ENCODE measurements at regions not wholly inside any gene's neighbourhood (a gene's known extent, or its start where the extent isn't known, plus 50 kb on each side); places are given as distances from the start of the nearest gene placed in this dataset.

DNA sequence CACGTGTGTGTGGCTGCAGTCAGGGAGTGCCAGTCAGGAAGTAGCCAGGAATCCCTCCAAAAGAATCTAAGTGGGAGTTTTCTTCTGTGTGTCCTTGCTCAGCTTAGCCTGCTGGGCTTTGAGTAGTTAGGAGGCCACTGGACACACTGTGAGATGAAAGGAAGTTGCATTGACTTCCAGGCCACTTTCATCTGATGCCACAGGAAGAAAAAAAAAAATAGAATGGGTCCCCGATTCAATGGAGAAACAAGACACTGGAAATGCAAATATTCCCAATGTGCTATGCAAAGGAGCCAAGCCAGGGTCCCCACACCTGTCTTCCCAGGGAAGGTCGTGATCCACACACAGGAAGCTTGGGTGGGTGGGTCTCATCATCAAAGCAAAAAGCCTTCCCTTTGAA lies 95.6 kb upstream of the E2F8 start:
- ATAC-seq: no peak
- no peak overlapping the region for H3K4me3 Mint-ChIP-seq

More for the DNA sequence above, 95.6 kb upstream of the E2F8 start:
- Histone ChIP-seq H3K36me3 (ENCODE audit: insufficient read depth) (no peaks in the 10 kb centered on the region), H3F3A (replicated peaks; ENCODE audit: low read depth) (no peaks in the 10 kb centered on the region), H3K9me2 (ENCODE audit: insufficient read depth) (no peaks in the 10 kb centered on the region), H3K4me3 (no peak overlapping the region), H2AFZ (no peak overlapping the region), H4K20me1 (replicated peaks; ENCODE audit: insufficient read depth) (no peaks in the 10 kb centered on the region), H3K27me3 (ENCODE audit: insufficient read depth) (no peaks in the 10 kb centered on the region), H3K27ac (ENCODE audit: low read depth) (no peak overlapping the region), H3K4me2 (no peak overlapping the region), H3K79me2 (replicated peaks; ENCODE audit: insufficient read depth) (no peaks in the 10 kb centered on the region), H3K4me1 (ENCODE audit: insufficient read depth) (no peaks in the 10 kb centered on the region)
- H3K4me1 Mint-ChIP-seq: no peaks in the 10 kb centered on the region; the same call in 2 of the 3 replicates
- H3K27ac Mint-ChIP-seq: no peak overlapping the region
- peaks cover 4% of the 10 kb centered on the region for H3K27me3 Mint-ChIP-seq (ENCODE audit: insufficient read depth, low read depth, poor library complexity)
- TF ChIP-seq ZNF114 (CRISPR knock-in tag; IDR thresholded peaks at IDR 0.05): no peak
- TF ChIP-seq STAT1 (IDR thresholded peaks at IDR 0.05; ENCODE audit: unreplicated experiment): no peak
- TF ChIP-seq EZH2phosphoT487 (IDR thresholded peaks at IDR 0.05; ENCODE audit: unreplicated experiment): no peak
- TF ChIP-seq POLR2AphosphoS5 (IDR thresholded peaks at IDR 0.05; ENCODE audit: low read depth): no peak
- no peak for TF ChIP-seq NANOG (IDR thresholded peaks at IDR 0.05; ENCODE audit: borderline replicate concordance)
- TF ChIP-seq REST (IDR thresholded peaks at IDR 0.05; ENCODE audit: unreplicated experiment): no peak
- TF ChIP-seq CREB1 (CRISPR knock-in tag; IDR thresholded peaks at IDR 0.05; ENCODE audit: low read depth): no peak
- TF ChIP-seq, protein P1, sequence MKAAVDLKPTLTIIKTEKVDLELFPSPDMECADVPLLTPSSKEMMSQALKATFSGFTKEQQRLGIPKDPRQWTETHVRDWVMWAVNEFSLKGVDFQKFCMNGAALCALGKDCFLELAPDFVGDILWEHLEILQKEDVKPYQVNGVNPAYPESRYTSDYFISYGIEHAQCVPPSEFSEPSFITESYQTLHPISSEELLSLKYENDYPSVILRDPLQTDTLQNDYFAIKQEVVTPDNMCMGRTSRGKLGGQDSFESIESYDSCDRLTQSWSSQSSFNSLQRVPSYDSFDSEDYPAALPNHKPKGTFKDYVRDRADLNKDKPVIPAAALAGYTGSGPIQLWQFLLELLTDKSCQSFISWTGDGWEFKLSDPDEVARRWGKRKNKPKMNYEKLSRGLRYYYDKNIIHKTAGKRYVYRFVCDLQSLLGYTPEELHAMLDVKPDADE (IDR thresholded peaks at IDR 0.05): no peak
- no peak for TF ChIP-seq EZH2 (IDR thresholded peaks at IDR 0.05; ENCODE audit: low read depth, unreplicated experiment)
- TF ChIP-seq, protein P2, sequence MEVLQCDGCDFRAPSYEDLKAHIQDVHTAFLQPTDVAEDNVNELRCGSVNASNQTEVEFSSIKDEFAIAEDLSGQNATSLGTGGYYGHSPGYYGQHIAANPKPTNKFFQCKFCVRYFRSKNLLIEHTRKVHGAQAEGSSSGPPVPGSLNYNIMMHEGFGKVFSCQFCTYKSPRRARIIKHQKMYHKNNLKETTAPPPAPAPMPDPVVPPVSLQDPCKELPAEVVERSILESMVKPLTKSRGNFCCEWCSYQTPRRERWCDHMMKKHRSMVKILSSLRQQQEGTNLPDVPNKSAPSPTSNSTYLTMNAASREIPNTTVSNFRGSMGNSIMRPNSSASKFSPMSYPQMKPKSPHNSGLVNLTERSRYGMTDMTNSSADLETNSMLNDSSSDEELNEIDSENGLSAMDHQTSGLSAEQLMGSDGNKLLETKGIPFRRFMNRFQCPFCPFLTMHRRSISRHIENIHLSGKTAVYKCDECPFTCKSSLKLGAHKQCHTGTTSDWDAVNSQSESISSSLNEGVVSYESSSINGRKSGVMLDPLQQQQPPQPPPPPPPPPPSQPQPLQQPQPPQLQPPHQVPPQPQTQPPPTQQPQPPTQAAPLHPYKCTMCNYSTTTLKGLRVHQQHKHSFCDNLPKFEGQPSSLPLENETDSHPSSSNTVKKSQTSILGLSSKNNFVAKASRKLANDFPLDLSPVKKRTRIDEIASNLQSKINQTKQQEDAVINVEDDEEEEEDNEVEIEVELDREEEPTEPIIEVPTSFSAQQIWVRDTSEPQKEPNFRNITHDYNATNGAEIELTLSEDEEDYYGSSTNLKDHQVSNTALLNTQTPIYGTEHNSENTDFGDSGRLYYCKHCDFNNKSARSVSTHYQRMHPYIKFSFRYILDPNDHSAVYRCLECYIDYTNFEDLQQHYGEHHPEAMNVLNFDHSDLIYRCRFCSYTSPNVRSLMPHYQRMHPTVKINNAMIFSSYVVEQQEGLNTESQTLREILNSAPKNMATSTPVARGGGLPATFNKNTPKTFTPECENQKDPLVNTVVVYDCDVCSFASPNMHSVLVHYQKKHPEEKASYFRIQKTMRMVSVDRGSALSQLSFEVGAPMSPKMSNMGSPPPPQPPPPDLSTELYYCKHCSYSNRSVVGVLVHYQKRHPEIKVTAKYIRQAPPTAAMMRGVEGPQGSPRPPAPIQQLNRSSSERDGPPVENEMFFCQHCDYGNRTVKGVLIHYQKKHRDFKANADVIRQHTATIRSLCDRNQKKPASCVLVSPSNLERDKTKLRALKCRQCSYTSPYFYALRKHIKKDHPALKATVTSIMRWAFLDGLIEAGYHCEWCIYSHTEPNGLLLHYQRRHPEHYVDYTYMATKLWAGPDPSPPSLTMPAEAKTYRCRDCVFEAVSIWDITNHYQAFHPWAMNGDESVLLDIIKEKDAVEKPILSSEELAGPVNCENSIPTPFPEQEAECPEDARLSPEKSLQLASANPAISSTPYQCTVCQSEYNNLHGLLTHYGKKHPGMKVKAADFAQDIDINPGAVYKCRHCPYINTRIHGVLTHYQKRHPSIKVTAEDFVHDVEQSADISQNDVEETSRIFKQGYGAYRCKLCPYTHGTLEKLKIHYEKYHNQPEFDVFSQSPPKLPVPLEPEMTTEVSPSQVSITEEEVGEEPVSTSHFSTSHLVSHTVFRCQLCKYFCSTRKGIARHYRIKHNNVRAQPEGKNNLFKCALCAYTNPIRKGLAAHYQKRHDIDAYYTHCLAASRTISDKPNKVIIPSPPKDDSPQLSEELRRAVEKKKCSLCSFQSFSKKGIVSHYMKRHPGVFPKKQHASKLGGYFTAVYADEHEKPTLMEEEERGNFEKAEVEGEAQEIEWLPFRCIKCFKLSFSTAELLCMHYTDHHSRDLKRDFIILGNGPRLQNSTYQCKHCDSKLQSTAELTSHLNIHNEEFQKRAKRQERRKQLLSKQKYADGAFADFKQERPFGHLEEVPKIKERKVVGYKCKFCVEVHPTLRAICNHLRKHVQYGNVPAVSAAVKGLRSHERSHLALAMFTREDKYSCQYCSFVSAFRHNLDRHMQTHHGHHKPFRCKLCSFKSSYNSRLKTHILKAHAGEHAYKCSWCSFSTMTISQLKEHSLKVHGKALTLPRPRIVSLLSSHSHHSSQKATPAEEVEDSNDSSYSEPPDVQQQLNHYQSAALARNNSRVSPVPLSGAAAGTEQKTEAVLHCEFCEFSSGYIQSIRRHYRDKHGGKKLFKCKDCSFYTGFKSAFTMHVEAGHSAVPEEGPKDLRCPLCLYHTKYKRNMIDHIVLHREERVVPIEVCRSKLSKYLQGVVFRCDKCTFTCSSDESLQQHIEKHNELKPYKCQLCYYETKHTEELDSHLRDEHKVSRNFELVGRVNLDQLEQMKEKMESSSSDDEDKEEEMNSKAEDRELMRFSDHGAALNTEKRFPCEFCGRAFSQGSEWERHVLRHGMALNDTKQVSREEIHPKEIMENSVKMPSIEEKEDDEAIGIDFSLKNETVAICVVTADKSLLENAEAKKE (CRISPR knock-in tag; IDR thresholded peaks at IDR 0.05): no peak
- no peak for TF ChIP-seq JUNB (IDR thresholded peaks at IDR 0.05; ENCODE audit: unreplicated experiment)
- TF ChIP-seq, protein P3, sequence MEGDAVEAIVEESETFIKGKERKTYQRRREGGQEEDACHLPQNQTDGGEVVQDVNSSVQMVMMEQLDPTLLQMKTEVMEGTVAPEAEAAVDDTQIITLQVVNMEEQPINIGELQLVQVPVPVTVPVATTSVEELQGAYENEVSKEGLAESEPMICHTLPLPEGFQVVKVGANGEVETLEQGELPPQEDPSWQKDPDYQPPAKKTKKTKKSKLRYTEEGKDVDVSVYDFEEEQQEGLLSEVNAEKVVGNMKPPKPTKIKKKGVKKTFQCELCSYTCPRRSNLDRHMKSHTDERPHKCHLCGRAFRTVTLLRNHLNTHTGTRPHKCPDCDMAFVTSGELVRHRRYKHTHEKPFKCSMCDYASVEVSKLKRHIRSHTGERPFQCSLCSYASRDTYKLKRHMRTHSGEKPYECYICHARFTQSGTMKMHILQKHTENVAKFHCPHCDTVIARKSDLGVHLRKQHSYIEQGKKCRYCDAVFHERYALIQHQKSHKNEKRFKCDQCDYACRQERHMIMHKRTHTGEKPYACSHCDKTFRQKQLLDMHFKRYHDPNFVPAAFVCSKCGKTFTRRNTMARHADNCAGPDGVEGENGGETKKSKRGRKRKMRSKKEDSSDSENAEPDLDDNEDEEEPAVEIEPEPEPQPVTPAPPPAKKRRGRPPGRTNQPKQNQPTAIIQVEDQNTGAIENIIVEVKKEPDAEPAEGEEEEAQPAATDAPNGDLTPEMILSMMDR (conservative IDR thresholded peaks at IDR 0.05; ENCODE audit: low read depth in 2 of 2): no peak
- no peak for TF ChIP-seq ZNF331 (CRISPR knock-in tag; IDR thresholded peaks at IDR 0.05; ENCODE audit: low read depth)
- H3K9me3 Mint-ChIP-seq: no peaks in the 10 kb centered on the region
- no peaks in the 10 kb centered on the region for H3K36me3 Mint-ChIP-seq (ENCODE audit: low read depth)
- DNase-seq (ENCODE audit: low spot score): no peak
